HK-2 (cell line): ENCODE measurements at regions not wholly inside any gene's neighbourhood (a gene's known extent, or its start where the extent isn't known, plus 50 kb on each side); places are given as distances from the start of the nearest gene placed in this dataset.
"Not testable (repeated sequence)": the region's sequence is repeated elsewhere in the genome, so short reads cannot be mapped to it uniquely, and the experiment has no call there.

Experiments
- DNase-seq: peaks from one replicate; pipeline ENCODE4 v3.0.0-alpha.2; 2018; ENCODE audit not compliant: unreplicated experiment

- DNase-seq: no peak
These were observed 141.9 kb upstream of the FAM241A start for GRCh38 chr4:112003231-112003907.

GRCh38 chr4:112005027-112005426 lies 140.2 kb upstream of the FAM241A start:
- DNase-seq: no peak

- no peak for DNase-seq
These were observed 137.9 kb upstream of the FAM241A start for GRCh38 chr4:112007391-112007790.

GRCh38 chr4:112015960-112016359 lies 129.3 kb upstream of the FAM241A start:
- no peak for DNase-seq

GRCh38 chr4:112023402-112023950 lies 121.8 kb upstream of the FAM241A start:
- DNase-seq: no peak

- DNase-seq: no peak
These were observed 119.2 kb upstream of the FAM241A start for GRCh38 chr4:112026058-112026457.

- DNase-seq: no peak
These were observed 115.5 kb upstream of the FAM241A start for GRCh38 chr4:112029771-112030171.

- DNase-seq: no peak
These were observed 113.4 kb upstream of the FAM241A start for GRCh38 chr4:112031712-112032328.

- no peak for DNase-seq
These were observed 108.4 kb upstream of the FAM241A start for GRCh38 chr4:112036886-112037285.

- DNase-seq: no peak
These were observed 106.4 kb upstream of the FAM241A start for GRCh38 chr4:112038861-112039260.

GRCh38 chr4:112049119-112049518 lies 96.1 kb upstream of the FAM241A start:
- not testable (repeated sequence) for DNase-seq

GRCh38 chr4:112053825-112054350 lies 91.4 kb upstream of the FAM241A start:
- no peak for DNase-seq

- DNase-seq: no peak
These were observed 90.2 kb upstream of the FAM241A start for GRCh38 chr4:112055100-112055499.

- DNase-seq: no peak
These were observed 87.8 kb upstream of the FAM241A start for GRCh38 chr4:112057470-112057869.

- DNase-seq: no peak
These were observed 86.8 kb upstream of the FAM241A start for GRCh38 chr4:112058433-112058832.

- DNase-seq: no peak
These were observed 85.0 kb upstream of the FAM241A start for GRCh38 chr4:112060212-112060611.

- no peak for DNase-seq
These were observed 83.9 kb upstream of the FAM241A start for GRCh38 chr4:112061207-112061817.

GRCh38 chr4:112063260-112063659 lies 82.0 kb upstream of the FAM241A start:
- DNase-seq: no peak

GRCh38 chr4:112069110-112069509 lies 76.1 kb upstream of the FAM241A start:
- no peak for DNase-seq

GRCh38 chr4:112073181-112073580 lies 72.1 kb upstream of the FAM241A start:
- DNase-seq: no peak

GRCh38 chr4:112075129-112075753 lies 70.0 kb upstream of the FAM241A start:
- peak; percentile 52 for DNase-seq

- no peak for DNase-seq
These were observed 69.3 kb upstream of the FAM241A start for GRCh38 chr4:112075906-112076305.
